ENCODE measurements at regions not wholly inside any gene's neighbourhood (a gene's known extent, or its start where the extent isn't known, plus 50 kb on each side); places are given as distances from the start of the nearest gene placed in this dataset.

GRCh38 chr11:82009133-82009532, 724.5 kb downstream of the FAM181B start:
- TF ChIP-seq FOXM1 (IDR thresholded peaks at IDR 0.05; ENCODE audit: borderline replicate concordance) (no peak), HDGF (IDR thresholded peaks at IDR 0.05; ENCODE audit: borderline replicate concordance) (no peak), SP1 (IDR thresholded peaks at IDR 0.05) (no peak), TARDBP (IDR thresholded peaks at IDR 0.05) (no peak), SUZ12 (IDR thresholded peaks at IDR 0.05) (no peak), ELF4 (IDR thresholded peaks at IDR 0.05) (no peak), ZNF384 (IDR thresholded peaks at IDR 0.05) (no peak), CTBP1 (IDR thresholded peaks at IDR 0.05; ENCODE audit: borderline replicate concordance) (no peak)
